Stimulated activated CD8-positive, alpha-beta memory T cell treated with anti-CD3 and anti-CD28 coated beads, Interleukin-4, amount 100 ng/mL, for 48 hours (primary cell): ENCODE measurements at regions not wholly inside any gene's neighbourhood (a gene's known extent, or its start where the extent isn't known, plus 50 kb on each side); places are given as distances from the start of the nearest gene placed in this dataset.
A peak's percentile ranks its signal among the peaks of the same experiment; 100 is the strongest.
"Not testable (repeated sequence)": the region's sequence is repeated elsewhere in the genome, so short reads cannot be mapped to it uniquely, and the experiment has no call there.

Source experiments
- DNase-seq: peaks from one replicate; pipeline ENCODE4 v3.0.0-alpha.2; 2020

DNA sequence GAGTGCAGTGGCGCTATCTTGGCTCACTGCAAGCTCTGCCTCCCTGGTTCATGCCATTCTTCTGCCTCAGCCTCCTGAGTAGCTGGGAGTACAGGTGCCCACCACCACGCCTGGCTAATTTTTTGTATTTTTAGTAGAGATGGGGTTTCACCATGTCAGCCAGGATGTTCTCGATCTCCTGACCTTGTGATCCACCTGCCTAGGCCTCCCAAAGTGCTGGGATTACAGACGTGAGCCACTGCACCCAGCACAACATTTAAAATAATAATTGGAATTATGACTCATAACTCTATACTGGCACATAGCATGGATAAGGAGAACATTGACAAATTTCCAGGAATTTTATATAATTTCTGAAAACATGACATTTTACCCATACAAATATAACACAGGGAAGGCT is 54.2 kb downstream of the DBET start:
- not testable (repeated sequence) for DNase-seq

DNA sequence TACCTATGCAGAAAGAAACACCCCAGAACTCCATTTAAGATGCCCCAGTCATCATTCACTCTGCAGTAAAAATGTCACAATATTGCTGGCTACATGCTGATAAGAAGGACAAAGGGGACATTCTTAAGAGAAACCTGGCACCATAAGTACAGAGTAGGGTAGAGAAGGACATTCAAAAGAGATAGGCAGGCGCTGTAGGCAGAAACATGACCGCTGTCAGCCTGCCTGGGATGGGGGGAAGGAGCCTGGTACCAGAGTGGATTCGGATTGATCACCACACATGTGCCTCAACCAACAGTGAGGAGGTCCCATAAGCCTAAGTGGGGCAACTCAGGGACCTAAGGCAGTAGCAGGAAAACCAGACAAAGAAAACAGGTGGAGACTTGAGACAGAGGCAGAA is 54.1 kb upstream of the DUX4 start:
- not testable (repeated sequence) for DNase-seq

DNA sequence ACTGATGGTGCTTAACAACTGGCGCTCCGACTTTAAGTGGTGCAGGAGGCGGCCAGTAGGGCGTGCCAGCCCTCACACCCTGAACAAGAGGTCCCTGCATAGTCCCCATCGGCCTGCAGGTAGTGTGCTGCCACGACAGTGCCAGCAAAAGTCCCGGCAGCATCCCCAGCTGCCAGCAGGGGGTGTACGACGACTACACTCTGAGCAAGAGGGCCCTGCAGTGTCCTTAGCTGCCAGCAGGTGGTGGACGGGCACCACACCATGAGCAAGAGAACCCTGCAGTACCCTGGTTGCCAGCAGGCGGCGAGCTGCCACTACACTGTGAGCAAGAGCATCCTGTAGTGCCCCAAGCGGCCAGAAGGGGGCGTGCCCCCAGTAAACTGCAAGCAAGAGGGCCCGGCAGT is 53.5 kb upstream of the DUX4 start:
- DNase-seq: peak; percentile 58

DNA sequence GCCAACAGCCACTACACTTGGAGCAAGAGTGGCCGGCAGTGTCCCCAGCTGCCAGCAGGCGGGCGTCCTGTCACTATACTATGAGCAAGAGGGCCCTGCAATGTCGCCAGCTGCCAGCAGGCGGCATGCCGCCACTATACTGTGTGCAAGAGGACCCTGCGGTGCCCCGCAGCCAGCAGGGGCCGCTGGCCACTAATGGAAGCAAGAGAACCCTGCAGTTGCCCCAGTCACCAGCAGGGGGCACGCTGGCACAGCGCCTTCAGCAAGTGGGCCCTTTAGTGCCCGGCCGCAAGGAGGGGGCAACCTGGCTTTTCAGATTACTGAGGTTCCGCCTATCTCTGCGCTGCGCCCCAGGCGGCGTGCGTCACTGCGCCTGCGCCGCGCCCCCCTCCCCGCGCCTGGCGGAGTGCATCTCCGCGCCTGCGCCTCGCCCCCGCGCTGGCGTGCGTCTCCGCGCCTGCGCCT is 53.0 kb upstream of the DUX4 start:
- DNase-seq: peak; percentile 28

DNA sequence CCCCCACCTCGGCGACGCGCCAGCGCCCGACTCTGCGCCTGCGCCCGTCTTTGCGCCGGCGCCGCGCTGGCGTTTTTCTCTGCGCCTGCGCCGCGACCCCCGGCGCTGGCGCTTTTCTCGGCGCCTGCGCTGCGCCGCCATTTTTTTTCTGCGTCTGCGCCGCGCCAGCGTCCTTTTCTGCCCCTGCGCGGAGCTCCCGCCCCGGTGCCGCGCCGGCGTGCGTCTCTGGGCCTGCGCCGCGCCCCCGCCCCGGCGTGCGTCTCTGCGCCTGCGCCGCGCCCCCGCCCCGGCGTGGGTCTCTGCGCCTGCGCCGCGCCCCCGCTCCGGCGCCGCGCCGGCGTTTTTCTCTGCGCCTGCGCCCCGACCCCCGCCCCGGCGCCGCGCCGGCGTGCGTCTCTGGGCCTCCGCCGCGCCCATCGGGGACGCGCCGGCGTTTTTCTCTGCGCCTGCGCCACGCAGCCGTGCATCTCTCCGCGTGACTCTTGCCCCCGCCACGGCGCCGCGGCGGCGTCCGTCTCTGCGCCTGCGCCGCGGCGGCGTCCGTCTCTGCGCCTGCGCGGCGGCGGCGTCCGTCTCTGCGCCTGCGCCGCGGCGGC is 52.4 kb upstream of the DUX4 start:
- DNase-seq: not testable (repeated sequence)

DNA sequence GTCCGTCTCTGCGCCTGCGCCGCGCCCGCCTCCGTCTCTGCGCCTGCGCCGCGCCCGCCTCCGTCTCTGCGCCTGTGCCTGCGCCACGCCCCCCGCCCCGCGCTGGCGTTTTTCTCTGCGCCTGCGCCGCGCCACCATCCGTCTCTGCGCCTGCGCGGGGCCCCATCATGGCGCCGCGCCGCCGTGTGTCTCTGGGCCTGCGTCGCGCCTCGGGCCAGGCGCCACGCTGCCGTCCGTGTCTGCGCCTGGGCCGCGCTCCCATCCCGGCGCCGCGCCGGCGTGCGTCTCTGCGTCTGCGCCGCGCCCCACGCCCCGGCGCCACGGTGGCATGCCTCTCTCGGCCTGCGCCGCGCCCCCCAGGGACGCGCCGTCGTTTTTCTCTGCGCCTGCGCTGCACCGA is 51.8 kb upstream of the DUX4 start:
- no peak for DNase-seq

DNA sequence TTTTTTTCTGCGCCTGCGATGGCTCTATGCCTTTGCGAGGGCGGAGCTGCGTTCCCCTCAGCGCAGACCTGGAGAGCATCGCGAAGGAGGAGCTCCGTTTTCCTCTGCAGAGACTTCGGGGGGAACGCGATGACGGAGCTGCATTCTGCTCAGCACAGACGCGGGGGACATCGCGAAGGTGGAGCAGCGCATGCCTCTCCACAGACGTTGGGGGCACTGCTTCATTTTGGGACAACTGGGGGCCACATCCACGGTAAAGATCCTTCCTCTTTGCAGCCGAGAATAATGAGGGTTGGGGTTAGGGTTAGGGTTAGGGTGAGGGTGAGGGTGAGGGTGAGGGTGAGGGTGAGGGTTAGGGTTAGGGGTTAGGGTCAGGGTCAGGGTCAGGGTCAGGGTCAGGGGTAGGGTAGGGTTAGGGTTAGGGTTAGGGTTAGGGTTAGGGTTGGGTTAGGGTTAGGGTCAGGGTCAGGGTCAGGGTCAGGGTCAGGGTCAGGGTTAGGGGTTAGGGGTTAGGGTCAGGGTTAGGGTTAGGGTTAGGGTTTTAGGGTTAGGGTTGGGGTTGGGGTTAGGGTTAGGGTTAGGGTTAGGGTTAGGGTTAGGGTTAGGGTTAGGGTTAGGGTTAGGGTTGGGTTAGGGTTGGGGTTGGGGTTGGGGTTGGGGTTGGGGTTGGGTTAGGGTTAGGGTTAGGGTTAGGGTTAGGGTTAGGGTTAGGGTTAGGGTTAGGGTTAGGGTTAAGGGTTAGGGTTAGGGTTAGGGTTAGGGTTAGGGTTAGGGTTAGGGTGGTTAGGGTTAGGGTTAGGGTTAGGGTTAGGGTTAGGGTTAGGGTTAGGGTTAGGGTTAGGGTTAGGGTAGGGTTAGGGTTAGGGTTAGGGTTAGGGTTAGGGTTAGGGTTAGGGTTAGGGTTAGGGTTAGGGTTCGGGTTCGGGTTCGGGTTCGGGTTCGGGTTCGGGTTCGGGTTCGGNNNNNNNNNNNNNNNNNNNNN is 51.1 kb upstream of the DUX4 start:
- DNase-seq: peak; percentile 26
